GM19467 (cell line): ENCODE measurements at regions not wholly inside any gene's neighbourhood (a gene's known extent, or its start where the extent isn't known, plus 50 kb on each side); places are given as distances from the start of the nearest gene placed in this dataset.

Experiments used
- ATAC-seq: cut with Tn5 transposase; IDR thresholded peaks from one replicate; pipeline ENCODE4 v1.9.1; 2021; ENCODE audit warnings: mild to moderate bottlenecking, moderate library complexity; ENCODE audit not compliant: unreplicated experiment

DNA sequence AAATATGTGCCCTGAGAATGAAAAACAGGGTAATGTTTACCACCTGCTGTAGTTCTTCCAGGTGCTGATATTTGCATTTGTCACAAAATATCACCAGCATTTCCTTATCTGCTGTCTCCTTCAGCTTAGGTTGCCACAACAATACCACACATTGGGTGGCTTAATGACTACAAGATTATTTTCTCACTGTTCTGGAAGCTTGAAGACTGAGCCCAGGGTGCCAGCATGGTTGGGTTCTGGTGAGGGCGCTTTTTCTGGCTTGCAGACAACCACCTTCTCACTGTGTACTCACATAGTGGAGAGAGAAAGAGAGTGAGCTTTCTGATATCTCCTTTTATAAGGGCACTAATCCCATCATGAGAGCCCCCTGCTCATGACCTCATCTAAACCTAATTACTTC is 407.5 kb upstream of the RGPD4 start:
- no peak for ATAC-seq

DNA sequence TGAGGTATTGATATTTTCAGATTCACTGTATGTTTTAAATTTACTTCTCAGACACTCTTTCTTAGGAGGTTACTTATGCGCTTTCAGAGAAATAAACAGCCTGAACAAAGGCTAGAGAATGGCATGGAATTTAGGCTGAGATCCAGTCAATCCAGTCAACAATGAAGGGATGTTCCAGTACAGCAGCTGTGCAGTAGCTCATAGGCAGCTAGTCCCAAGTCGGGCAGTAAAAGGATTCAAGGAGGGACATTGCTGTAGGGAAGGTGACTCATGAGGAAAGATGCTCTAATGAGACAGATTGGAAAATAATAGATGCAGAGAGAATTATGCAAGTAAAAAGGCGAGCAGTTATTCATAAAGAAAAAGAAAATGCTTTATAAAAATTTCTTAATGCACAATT is 397.9 kb upstream of the RGPD4 start:
- ATAC-seq, result no peak

DNA sequence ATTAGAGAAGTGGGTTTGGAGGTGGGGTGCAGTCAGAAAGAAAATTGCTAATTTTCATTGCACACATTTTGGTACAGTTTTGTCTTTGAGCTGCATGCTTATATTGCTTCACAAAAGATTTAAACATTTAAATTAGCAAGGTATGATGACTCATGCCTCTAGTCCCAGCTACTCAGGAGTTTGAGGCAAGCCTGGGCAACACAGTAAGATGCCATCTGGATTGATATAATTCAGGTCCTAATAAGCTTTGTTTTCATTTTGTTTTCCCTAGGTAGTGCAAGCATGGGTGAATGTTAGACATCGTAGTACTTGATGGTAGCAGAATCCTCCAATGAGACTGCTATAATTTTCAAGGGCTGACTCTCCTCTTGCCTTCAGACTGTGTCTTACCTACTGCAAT is 396.7 kb upstream of the RGPD4 start:
- no peak for ATAC-seq

DNA sequence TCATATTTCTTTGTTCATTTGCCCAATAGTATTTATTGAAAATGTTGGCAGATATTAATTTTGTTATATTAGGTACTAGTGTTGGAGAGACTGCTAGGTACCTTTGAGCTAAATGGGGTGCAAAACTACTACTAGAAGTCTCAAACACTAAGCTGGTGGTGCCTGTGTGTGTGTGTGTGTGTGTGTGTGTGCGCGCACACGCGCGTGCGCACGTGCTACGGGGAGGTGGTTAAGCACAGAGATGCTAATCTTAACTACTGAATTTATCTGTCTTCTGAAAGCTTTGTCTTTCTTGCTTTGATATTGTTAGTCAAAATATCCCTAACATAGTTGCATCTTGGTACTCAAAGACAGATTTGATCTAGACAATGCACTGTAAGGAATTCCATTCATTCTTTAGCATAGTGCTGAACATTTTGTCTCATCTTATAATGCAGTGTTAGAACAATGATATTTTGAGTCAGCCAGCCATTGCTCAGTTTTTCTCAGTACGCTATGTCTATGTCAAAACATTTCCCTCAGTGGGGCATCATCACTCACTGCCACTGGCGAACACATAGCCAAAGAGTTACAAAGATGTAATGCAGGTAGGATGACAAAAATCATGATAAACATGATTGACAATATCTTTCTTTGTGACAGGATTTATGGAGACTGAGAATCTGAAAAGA is 396.0 kb upstream of the RGPD4 start:
- ATAC-seq, result no peak

DNA sequence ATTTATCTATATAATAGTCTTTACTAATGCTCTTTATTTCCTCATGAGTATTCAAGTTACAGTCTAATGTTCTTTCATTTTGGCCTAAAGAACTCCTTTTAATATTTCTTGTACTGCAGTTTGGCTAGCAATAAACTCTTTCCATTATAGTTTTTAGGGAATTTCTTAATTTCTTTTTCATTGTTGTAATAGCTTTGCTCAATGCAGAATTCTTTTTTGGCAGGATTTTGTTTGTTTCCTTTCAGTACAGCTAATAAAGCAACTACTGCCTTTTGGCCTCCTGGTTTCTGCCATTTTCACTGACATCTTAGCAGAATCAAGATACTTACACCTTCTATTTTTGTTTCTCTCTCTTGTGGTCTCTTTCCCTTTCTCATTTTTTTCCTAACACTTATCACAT is 390.4 kb upstream of the RGPD4 start:
- ATAC-seq, result no peak

DNA sequence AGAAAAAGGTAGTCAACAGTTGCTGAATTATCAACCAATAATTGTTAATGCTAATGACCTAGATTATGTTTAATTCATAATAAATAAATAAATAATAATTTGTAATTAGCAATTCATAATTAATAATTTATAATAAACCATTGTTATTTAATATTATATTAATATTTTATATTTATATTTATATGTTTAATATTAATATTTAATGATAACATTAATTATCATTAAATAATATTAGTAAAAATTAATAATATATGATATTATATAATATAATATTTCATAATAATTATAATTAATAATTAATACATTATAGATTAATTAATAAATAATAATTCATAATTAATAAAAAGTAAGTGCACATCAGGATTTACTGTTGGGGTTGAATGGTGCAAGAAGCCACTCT is 389.4 kb upstream of the RGPD4 start:
- ATAC-seq, result no peak

GRCh38 chr2:107437807-107438206 is 388.9 kb upstream of the RGPD4 start:
- ATAC-seq, result no peak

DNA sequence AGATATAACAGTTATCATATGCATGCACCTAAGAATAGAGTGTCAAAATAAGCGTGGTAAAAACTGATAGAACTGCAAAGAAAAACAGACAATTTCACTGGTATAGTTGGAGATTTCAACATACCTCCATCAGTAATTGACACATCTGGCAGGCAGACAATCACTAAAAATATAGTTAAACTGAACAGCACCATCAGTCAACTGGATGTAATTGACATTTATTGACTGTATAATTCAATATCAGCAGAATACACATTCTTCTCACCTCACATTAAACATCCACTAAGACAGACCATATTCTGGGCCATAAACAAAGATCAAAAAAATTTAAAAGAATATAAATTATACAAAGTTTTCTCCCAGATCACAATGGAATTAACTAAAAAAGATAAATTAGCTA is 378.5 kb upstream of the RGPD4 start:
- ATAC-seq, result no peak

GRCh38 chr2:107461301-107461700 is 365.4 kb upstream of the RGPD4 start:
- ATAC-seq, result no peak

DNA sequence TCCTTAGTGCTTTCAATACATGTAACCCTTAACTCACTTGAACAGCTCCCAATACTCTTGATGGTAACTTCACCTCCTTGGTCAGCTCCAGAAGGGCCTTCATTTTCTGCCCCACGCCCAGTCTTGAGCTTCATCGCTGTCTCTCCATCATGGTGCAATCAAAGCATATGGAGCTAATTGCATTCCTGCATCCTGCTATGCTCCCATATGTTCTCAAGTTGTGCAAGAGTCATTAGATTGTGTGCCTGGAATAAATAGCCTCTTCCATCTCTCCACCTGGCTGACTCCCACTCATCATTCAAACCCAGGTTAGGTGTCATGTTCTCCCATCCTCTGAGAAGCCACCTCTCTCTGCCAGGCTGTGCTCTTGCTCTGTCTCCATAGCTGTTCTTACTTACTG is 364.5 kb upstream of the RGPD4 start:
- ATAC-seq, result no peak

- no peak for ATAC-seq
These were observed 360.5 kb upstream of the RGPD4 start for GRCh38 chr2:107466241-107466640.

DNA sequence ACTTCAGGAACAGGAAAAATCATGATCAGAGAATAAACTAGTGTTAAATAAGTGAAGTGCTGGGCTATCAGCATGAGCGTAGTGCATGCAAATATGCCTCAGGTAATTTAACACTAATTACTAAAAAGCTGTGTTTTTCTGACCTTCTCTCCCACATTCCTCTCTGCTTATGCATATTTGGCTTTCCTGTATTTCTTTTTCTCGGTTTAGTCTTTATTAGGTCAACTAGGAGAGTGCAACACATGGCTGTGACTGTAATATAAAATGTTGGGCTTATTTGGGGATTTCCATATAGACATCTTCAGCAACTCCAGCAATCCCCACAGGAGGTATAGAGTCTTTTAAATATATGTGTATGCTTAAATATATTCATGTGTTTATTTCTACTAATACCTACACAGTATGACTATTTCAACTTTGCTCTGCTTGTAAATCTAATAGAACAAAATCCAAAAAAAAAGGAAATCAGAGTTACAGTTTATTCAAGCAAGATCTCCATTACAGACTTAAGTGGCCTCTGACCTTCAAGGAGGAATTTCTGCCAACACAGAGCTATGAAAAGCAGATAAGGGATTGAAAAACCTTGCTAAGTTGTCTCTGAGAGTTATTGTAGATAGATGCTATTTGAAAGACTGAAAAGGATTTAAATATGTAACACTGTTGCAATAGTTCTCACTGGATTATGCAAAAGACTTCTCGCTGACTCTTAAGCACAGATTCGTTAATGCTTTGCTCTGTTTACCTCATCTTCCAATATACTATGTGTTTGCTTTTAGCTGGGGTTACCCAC is 359.5 kb upstream of the RGPD4 start:
- ATAC-seq, result no peak

- no peak for ATAC-seq
These were observed 357.2 kb upstream of the RGPD4 start for GRCh38 chr2:107469437-107469995.

GRCh38 chr2:107473150-107473549 is 353.5 kb upstream of the RGPD4 start:
- ATAC-seq, result no peak

DNA sequence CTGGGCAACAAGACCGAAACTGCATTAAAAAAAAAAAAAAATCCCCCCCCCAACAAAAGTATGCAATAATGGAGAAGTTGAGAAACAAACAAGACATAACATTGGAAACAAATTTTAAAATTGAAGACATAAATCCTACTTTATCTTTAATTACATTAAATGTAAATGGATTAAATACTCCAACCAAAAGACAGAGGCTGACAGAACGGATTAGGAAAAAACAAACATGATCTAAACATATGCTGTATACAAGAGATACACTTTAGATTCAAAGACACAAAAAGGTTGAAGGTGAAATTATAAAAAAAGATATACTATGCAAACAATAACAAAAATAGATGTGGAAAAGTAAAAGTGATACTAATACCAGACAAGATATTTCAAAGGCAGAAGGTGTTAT is 350.8 kb upstream of the RGPD4 start:
- ATAC-seq, result no peak

- ATAC-seq, result no peak
These were observed 324.2 kb upstream of the RGPD4 start for GRCh38 chr2:107502539-107502938.

- ATAC-seq, result no peak
These were observed 314.5 kb upstream of the RGPD4 start for GRCh38 chr2:107511970-107512789.

- ATAC-seq, result no peak
These were observed 301.3 kb upstream of the RGPD4 start for GRCh38 chr2:107525406-107525805.

GRCh38 chr2:107529146-107529545 is 297.5 kb upstream of the RGPD4 start:
- ATAC-seq, result no peak

GRCh38 chr2:107530046-107530445 is 296.6 kb upstream of the RGPD4 start:
- no peak for ATAC-seq

DNA sequence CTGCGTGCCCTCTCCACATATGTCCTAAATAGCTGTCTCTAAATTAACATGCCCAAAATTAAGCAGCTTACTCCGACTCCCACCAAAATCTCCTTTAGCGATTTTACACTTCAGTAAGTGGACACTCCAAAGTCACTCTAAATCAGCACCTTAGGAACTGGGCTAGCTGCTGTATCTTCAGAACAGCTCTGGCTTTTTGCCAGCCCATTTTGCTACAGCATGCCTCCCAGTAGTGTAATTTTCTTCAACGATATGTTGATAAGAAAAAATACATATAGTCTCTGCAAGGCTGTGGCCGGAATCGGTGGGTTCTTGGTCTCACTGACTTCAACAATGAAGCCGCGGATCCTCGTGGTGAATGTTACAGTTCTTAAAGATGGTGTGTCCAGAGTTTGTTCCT is 291.8 kb upstream of the RGPD4 start:
- ATAC-seq, result no peak
